Prostate gland (tissue), 2 donors: ENCODE measurements at regions not wholly inside any gene's neighbourhood (a gene's known extent, or its start where the extent isn't known, plus 50 kb on each side); places are given as distances from the start of the nearest gene placed in this dataset.

ENCODE experiments used
- DNase-seq: peaks from one replicate; pipeline ENCODE4 v3.0.0-alpha.2; 2019; ENCODE audit warnings: low spot score
- H3K27ac ChIP-seq, 2 donors: fragments of 200-600 bp; sonication (generic); 2 replicates each; pipeline ENCODE4 v1.5.1; 2017 to 2019
- H3K27me3 ChIP-seq: fragments of 200-600 bp; sonication (generic); replicated peaks from 2 replicates; pipeline ENCODE4 v1.5.1; 2019; ENCODE audit not compliant: insufficient read depth
- H3K36me3 ChIP-seq, 2 donors: fragments of 200-600 bp; sonication (generic); 1 replicate in 1 of 2; 2 replicates in 1 of 2; pipeline versions ENCODE4 v1.5.1 to v1.8.1; 2017 to 2019
- H3K4me1 ChIP-seq: fragments of 200-600 bp; sonication (generic); replicated peaks from 2 replicates; pipeline ENCODE4 v1.5.1; 2019
- H3K4me3 ChIP-seq, 2 donors: fragments of 200-600 bp; sonication (generic); 2 replicates each; pipeline ENCODE4 v1.5.1; 2017 to 2019
- H3K9me3 ChIP-seq: fragments of 200-600 bp; sonication (generic); 2 replicates; pipeline ENCODE4 v1.5.1; 2017
- CTCF ChIP-seq, 4 experiments: fragments of 200-600 bp in 2 of 4; fragments of 450-650 bp in 2 of 4; sonication (generic) in 2 of 4; IDR thresholded peaks; 1 replicate in 3 of 4; 2 replicates in 1 of 4; pipeline ENCODE4 v1.5.1; 2016 to 2019; ENCODE audit warnings: antibody characterized with exemption in 4 of 4, mild to moderate bottlenecking in 2 of 4, moderate library complexity in 2 of 4
- POLR2A ChIP-seq: fragments of 450-650 bp; IDR thresholded peaks from one replicate; pipeline ENCODE4 v1.6.1; 2016; ENCODE audit warnings: antibody characterized with exemption, mild to moderate bottlenecking
- POLR2AphosphoS5 ChIP-seq: sonication (generic); formaldehyde crosslinking; IDR thresholded peaks from one replicate; pipeline ENCODE4 v1.6.1; 2017; ENCODE audit warnings: antibody characterized with exemption
- WGBS: methylation state at CpG from one replicate; pipeline ENCODE4 v1.1.5; 2018; 5-methylcytosine and 5-hydroxymethylcytosine counted together
- intact Hi-C: fragments of 100-400 bp; cut with DNase I; formaldehyde crosslinking; loops from one replicate; pipeline ENCODE4 v1.14.2; 2022

- no peak overlapping the region for H3K4me3 ChIP-seq
- H3K27me3 ChIP-seq = no peaks in the 10 kb centered on the region
- WGBS = 74% methylated on average over 1 of the region's 1 CpG
- no peaks in the 10 kb centered on the region for H3K36me3 ChIP-seq
- intact Hi-C loops = no loop called here
- TF ChIP-seq CTCF (IDR thresholded peaks at IDR 0.05) (no peak), POLR2A (no peak), POLR2AphosphoS5 (no peak)
- H3K27ac ChIP-seq = no peak overlapping the region
- H3K9me3 ChIP-seq = no peaks in the 10 kb centered on the region
- DNase-seq = no peak
- no peaks in the 10 kb centered on the region for H3K4me1 ChIP-seq
Measured at GRCh38 chr5:155923784-155924183, 403.2 kb upstream of the SGCD start.

- intact Hi-C loops = no loop called here
Measured at GRCh38 chr5:155926031-155926430, 400.9 kb upstream of the SGCD start.

GRCh38 chr5:155926766-155927165 is 400.2 kb upstream of the SGCD start:
- TF ChIP-seq POLR2A (no peak), POLR2AphosphoS5 (no peak), CTCF (IDR thresholded peaks at IDR 0.05) (no peak)
- 97% methylated on average over 2 of the region's 2 CpGs for WGBS

More at GRCh38 chr5:155926031-155926430, 400.9 kb upstream of the SGCD start:
- H3K9me3 ChIP-seq = no peaks in the 10 kb centered on the region
- no peak overlapping the region for H3K27ac ChIP-seq
- no peaks in the 10 kb centered on the region for H3K27me3 ChIP-seq
- H3K4me1 ChIP-seq = no peaks in the 10 kb centered on the region
- TF ChIP-seq POLR2AphosphoS5 (no peak), POLR2A (no peak), CTCF (IDR thresholded peaks at IDR 0.05) (no peak)
- H3K4me3 ChIP-seq = no peak overlapping the region
- DNase-seq = no peak
- H3K36me3 ChIP-seq = no peaks in the 10 kb centered on the region
- WGBS = 92% methylated on average over 3 of the region's 3 CpGs

GRCh38 chr5:155929112-155929511 is 397.9 kb upstream of the SGCD start:
- Histone ChIP-seq H3K27ac (no peak overlapping the region), H3K9me3 (no peaks in the 10 kb centered on the region), H3K36me3 (no peaks in the 10 kb centered on the region), H3K4me1 (no peaks in the 10 kb centered on the region), H3K27me3 (no peaks in the 10 kb centered on the region), H3K4me3 (no peak overlapping the region)
- TF ChIP-seq POLR2AphosphoS5 (no peak), CTCF (IDR thresholded peaks at IDR 0.05) (no peak), POLR2A (no peak)
- DNase-seq = no peak
- intact Hi-C loops = no loop called here
- WGBS = 72% methylated on average over 2 of the region's 2 CpGs

More at GRCh38 chr5:155926766-155927165, 400.2 kb upstream of the SGCD start:
- Histone ChIP-seq H3K27me3 (no peaks in the 10 kb centered on the region), H3K27ac (no peak overlapping the region), H3K4me1 (no peaks in the 10 kb centered on the region), H3K4me3 (no peak overlapping the region), H3K36me3 (no peaks in the 10 kb centered on the region), H3K9me3 (no peaks in the 10 kb centered on the region)
- intact Hi-C loops = no loop called here
- DNase-seq = no peak

DNA sequence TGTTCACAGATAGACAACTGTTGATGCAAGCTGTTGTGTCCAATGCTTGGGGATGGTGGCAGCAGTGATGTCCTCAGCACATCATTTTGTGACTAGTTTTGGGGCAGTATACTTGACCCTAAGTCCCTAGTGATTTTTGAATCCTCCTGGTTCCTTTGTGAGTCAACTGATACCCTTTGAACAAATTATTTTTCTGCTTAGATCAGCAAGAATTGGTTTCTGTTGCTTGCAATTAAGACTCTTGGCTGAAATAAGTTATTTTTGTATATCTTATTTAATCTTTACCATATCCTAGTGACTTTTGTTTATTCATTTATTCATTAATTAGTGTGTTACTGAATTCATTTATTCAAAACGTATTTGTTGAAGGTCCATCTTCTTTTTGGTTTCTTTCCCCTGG is 392.0 kb upstream of the SGCD start:
- 91% methylated on average over 1 of the region's 1 CpG for WGBS
- Histone ChIP-seq H3K4me1 (no peaks in the 10 kb centered on the region), H3K4me3 (no peak overlapping the region), H3K9me3 (no peaks in the 10 kb centered on the region), H3K36me3 (no peaks in the 10 kb centered on the region), H3K27ac (no peak overlapping the region), H3K27me3 (no peaks in the 10 kb centered on the region)
- DNase-seq = no peak
- TF ChIP-seq POLR2AphosphoS5 (no peak), CTCF (IDR thresholded peaks at IDR 0.05) (no peak), POLR2A (no peak)
- intact Hi-C loops = no loop called here
